OCI-LY3 (cell line): ENCODE measurements at regions not wholly inside any gene's neighbourhood (a gene's known extent, or its start where the extent isn't known, plus 50 kb on each side); places are given as distances from the start of the nearest gene placed in this dataset.

Experiments
- EZH2phosphoT487 ChIP-seq: fragments of 200-600 bp; shearing (Covaris generic); IDR thresholded peaks from 2 replicates; pipeline ENCODE4 v1.6.1; 2018; ENCODE audit warnings: antibody characterized with exemption, mixed run types, low read depth
- TF ChIP-seq, protein P1 (sequence below): fragments of 200-600, 300-600 bp; sonication (generic); IDR thresholded peaks from 2 replicates; pipeline ENCODE4 v1.5.1; 2014; ENCODE audit warnings: antibody characterized with exemption, low read length, low read depth

DNA sequence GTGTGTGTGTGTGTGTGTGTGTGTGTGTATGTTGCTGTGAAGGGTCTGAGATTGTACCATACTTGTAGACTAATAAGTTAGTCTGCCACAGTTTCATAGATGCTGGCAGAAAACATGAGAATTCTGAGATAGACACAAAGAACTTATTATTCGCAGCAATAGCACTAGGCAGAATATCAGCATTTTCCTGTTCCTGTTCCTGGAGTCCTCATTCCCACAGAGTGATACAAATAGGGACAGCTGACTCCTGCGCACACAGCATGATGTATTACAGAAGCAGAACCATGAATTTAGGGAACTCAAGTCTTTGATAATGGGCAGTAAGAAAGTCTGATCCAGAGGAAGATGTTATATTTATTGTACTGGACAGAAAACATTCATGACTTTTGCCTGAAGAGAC is 1466.3 kb downstream of the DPP10 start:
- TF ChIP-seq, protein P1, sequence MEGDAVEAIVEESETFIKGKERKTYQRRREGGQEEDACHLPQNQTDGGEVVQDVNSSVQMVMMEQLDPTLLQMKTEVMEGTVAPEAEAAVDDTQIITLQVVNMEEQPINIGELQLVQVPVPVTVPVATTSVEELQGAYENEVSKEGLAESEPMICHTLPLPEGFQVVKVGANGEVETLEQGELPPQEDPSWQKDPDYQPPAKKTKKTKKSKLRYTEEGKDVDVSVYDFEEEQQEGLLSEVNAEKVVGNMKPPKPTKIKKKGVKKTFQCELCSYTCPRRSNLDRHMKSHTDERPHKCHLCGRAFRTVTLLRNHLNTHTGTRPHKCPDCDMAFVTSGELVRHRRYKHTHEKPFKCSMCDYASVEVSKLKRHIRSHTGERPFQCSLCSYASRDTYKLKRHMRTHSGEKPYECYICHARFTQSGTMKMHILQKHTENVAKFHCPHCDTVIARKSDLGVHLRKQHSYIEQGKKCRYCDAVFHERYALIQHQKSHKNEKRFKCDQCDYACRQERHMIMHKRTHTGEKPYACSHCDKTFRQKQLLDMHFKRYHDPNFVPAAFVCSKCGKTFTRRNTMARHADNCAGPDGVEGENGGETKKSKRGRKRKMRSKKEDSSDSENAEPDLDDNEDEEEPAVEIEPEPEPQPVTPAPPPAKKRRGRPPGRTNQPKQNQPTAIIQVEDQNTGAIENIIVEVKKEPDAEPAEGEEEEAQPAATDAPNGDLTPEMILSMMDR, result no peak
- no peak for TF ChIP-seq EZH2phosphoT487
